ENCODE measurements at regions not wholly inside any gene's neighbourhood (a gene's known extent, or its start where the extent isn't known, plus 50 kb on each side); places are given as distances from the start of the nearest gene placed in this dataset.

- no peak overlapping the region for H3K27ac ChIP-seq (ENCODE audit: extremely low read depth, low read depth, low read length)
- H4K20me1 ChIP-seq (replicated peaks; ENCODE audit: control insufficient read depth, insufficient read depth, low read length), result no peaks in the 10 kb centered on the region
- H2AFZ ChIP-seq (ENCODE audit: low read depth, low read length), result no peak overlapping the region
- FAIRE-seq (no peak), DNase-seq (ENCODE audit: extremely low read depth in 1 of 4, low spot score in 3 of 4) (no peak), ATAC-seq (no peak)
- H3K4me1 ChIP-seq (replicated peaks in 1 of 2; ENCODE audit: control insufficient read depth in 2 of 2, insufficient read depth in 2 of 2, low read length in 2 of 2), result no peaks in the 10 kb centered on the region
- TF ChIP-seq TEAD1 (CRISPR knock-in tag; IDR thresholded peaks at IDR 0.05), result no peak
- no peak for TF ChIP-seq ZNF583 (CRISPR knock-in tag; IDR thresholded peaks at IDR 0.05)
- TF ChIP-seq, protein P1, sequence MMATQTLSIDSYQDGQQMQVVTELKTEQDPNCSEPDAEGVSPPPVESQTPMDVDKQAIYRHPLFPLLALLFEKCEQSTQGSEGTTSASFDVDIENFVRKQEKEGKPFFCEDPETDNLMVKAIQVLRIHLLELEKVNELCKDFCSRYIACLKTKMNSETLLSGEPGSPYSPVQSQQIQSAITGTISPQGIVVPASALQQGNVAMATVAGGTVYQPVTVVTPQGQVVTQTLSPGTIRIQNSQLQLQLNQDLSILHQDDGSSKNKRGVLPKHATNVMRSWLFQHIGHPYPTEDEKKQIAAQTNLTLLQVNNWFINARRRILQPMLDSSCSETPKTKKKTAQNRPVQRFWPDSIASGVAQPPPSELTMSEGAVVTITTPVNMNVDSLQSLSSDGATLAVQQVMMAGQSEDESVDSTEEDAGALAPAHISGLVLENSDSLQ (IDR thresholded peaks at IDR 0.05), result no peak
- TF ChIP-seq HINFP (tag; conservative IDR thresholded peaks at IDR 0.05; ENCODE audit: low read depth), result no peak
- no peak for TF ChIP-seq FOXP1 (CRISPR knock-in tag; IDR thresholded peaks at IDR 0.05)
- TF ChIP-seq ZZZ3 (IDR thresholded peaks at IDR 0.05), result no peak
- TF ChIP-seq ZNF224 (CRISPR knock-in tag; IDR thresholded peaks at IDR 0.05), result no peak
- no peak for TF ChIP-seq ZFP1 (CRISPR knock-in tag; IDR thresholded peaks at IDR 0.05)
- TF ChIP-seq CBFB (CRISPR knock-in tag; IDR thresholded peaks at IDR 0.05), result no peak
- TF ChIP-seq MNT (conservative IDR thresholded peaks at IDR 0.05), result no peak
- TF ChIP-seq MAFF (IDR thresholded peaks at IDR 0.05; ENCODE audit: low read length), result no peak
- no peak for TF ChIP-seq SIX5 (IDR thresholded peaks at IDR 0.05; ENCODE audit: borderline replicate concordance in 1 of 2, insufficient read depth in 1 of 2, low read depth in 1 of 2, low read length in 2 of 2)
- TF ChIP-seq ZC3H8 (IDR thresholded peaks at IDR 0.05), result no peak
- no peak overlapping the region for H3K4me3 ChIP-seq
- 1% methylated on average over 4 of the region's 4 CpGs for WGBS (ENCODE audit: insufficient coverage, low coverage, missing lambda C conversion rate)
- POLR2A ChIA-PET, result no interaction called here
- in situ Hi-C loops (cut with MboI), result no loop called here
- no peaks in the 10 kb centered on the region for H3K27me3 ChIP-seq (ENCODE audit: control insufficient read depth in 2 of 2, insufficient read depth in 2 of 2, low read length in 2 of 2)
- H3K9me3 ChIP-seq (replicated peaks; ENCODE audit: control insufficient read depth, insufficient read depth, low read depth, low read length), result no peaks in the 10 kb centered on the region
- no TSS peak for BruUV-seq (replicated peaks)
- H3K79me2 ChIP-seq (ENCODE audit: control insufficient read depth, insufficient read depth, low read length), result no peaks in the 10 kb centered on the region
- CTCF ChIA-PET (ENCODE audit: low intra/inter-chr PET ratio), result no interaction called here
- no peak overlapping the region for H3K9ac ChIP-seq (ENCODE audit: insufficient read depth in 1 of 2, low read depth in 2 of 2, low read length in 2 of 2)
- no peaks in the 10 kb centered on the region for H3K9me1 ChIP-seq (ENCODE audit: control insufficient read depth, insufficient read depth, low read length)
- H3K36me3 ChIP-seq (ENCODE audit: control insufficient read depth, insufficient read depth, low read length), result no peaks in the 10 kb centered on the region
- H3K4me2 ChIP-seq (ENCODE audit: insufficient read depth, low read length), result no peak overlapping the region
- intact Hi-C loops (cut with micrococcal nuclease), result no loop called here
Observed at GRCh38 chr1:232222614-232223013, 407.3 kb downstream of the SIPA1L2 start.

Measured in K562 (cell line).